Esophagus muscularis mucosa (tissue), 4 donors: ENCODE measurements at regions not wholly inside any gene's neighbourhood (a gene's known extent, or its start where the extent isn't known, plus 50 kb on each side); places are given as distances from the start of the nearest gene placed in this dataset.

ENCODE experiments used
- DNase-seq: peaks from one replicate; pipeline ENCODE4 v3.0.0-alpha.2; 2017; ENCODE audit errors: extremely low spot score
- H3K27ac ChIP-seq, 4 donors: fragments of 200-600 bp; sonication (generic); replicated peaks in 1 of 4; 1 replicate in 3 of 4; 2 replicates in 1 of 4; pipeline ENCODE4 v1.5.1; 2016 to 2019; ENCODE audit warnings: mild to moderate bottlenecking in 1 of 4
- H3K27me3 ChIP-seq, 4 donors: fragments of 200-600 bp; sonication (generic); one replicate each; pipeline versions ENCODE4 v1.5.1 to v1.6.0; 2016 to 2019
- H3K36me3 ChIP-seq, 4 donors: fragments of 200-600 bp; sonication (generic); one replicate each; pipeline ENCODE4 v1.5.1; 2016 to 2019
- H3K4me1 ChIP-seq, 4 donors: fragments of 200-600 bp; sonication (generic); one replicate each; pipeline ENCODE4 v1.5.1; 2016 to 2019
- H3K4me3 ChIP-seq, 4 donors: fragments of 200-600 bp; sonication (generic); 1 replicate in 2 of 4; 2 replicates in 2 of 4; pipeline ENCODE4 v1.5.1; 2016 to 2019; ENCODE audit warnings: mild to moderate bottlenecking in 4 of 4, moderate library complexity in 1 of 4
- H3K9me3 ChIP-seq, 4 donors: fragments of 200-600 bp; sonication (generic); 1 replicate in 3 of 4; 2 replicates in 1 of 4; pipeline ENCODE4 v1.5.1; 2016 to 2019
- EP300 ChIP-seq: sonication (generic); formaldehyde crosslinking; IDR thresholded peaks from one replicate; pipeline ENCODE4 v1.6.1; 2017; ENCODE audit warnings: antibody characterized with exemption
- POLR2A ChIP-seq: fragments of 450-650 bp; IDR thresholded peaks from one replicate; pipeline ENCODE4 v1.6.1; 2017; ENCODE audit warnings: antibody characterized with exemption, moderate library complexity, mild to moderate bottlenecking, low read depth
- POLR2AphosphoS5 ChIP-seq, 2 donors: sonication (generic); formaldehyde crosslinking; IDR thresholded peaks; one replicate each; pipeline ENCODE4 v1.6.1; 2017; ENCODE audit warnings: antibody characterized with exemption in 2 of 2
- WGBS: methylation state at CpG from one replicate; pipeline ENCODE4 v1.1.5; 2018; 5-methylcytosine and 5-hydroxymethylcytosine counted together
- intact Hi-C: fragments of 100-400 bp; cut with DNase I; formaldehyde crosslinking; loops from one replicate; pipeline ENCODE4 v1.15.1; 2023
- TF ChIP-seq, protein P1 (sequence below), 3 experiments: fragments of 200-600 bp in 2 of 3; fragments of 450-650 bp in 1 of 3; sonication (generic) in 2 of 3; IDR thresholded peaks; one replicate each; pipeline ENCODE4 v1.5.1; 2017 to 2019; ENCODE audit warnings: antibody characterized with exemption in 3 of 3, mild to moderate bottlenecking in 2 of 3, moderate library complexity in 1 of 3

DNA sequence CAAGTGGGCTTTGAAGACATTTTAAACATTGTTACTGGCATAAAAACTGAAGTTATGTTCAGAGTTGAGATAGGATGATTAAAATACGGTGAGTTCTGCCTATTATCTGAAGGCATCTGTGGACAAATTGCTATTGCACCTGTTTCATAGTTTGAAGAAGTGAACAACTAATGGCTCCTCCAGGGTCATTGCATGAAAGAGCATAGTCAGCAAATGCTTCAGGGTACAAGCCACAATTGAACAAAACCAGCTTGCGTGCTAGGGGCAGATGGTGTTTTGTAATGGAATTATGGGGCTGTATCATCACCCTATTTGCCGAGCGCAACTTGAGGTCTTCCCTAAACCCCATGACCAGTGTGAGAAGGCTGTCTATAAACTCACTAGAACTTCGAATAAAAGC lies 369.1 kb downstream of the MTRR start:
- no peak for DNase-seq
- 86% methylated on average over 5 of the region's 5 CpGs for WGBS

DNA sequence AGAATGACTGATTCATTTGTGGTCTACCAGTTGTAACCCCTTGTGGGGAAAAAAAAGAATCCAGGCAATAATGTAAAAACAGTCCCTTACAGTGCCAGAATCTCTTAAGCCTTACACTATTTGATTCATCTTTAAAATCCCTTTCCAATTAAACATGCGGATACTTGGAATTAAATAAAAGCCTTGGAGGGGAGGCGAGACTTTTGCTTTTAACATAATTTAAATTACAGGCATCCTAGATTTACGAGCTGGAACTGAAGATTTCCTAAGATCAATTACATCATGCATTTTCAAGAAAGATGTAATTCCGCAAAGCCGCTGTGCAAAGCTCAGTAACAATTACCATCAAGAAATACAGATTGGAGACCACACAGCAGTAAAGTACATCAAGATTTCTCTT lies 370.2 kb downstream of the MTRR start:
- intact Hi-C loops, result no loop called here

More for the DNA sequence above, 369.1 kb downstream of the MTRR start:
- no peaks in the 10 kb centered on the region for H3K27me3 ChIP-seq
- no peaks in the 10 kb centered on the region for H3K9me3 ChIP-seq
- intact Hi-C loops, result no loop called here
- H3K27ac ChIP-seq, result no peak overlapping the region
- H3K4me1 ChIP-seq, result no peaks in the 10 kb centered on the region
- H3K36me3 ChIP-seq, result no peaks in the 10 kb centered on the region
- TF ChIP-seq EP300 (no peak), POLR2AphosphoS5 (IDR thresholded peaks at IDR 0.05) (no peak), POLR2A (no peak)
- TF ChIP-seq, protein P1, sequence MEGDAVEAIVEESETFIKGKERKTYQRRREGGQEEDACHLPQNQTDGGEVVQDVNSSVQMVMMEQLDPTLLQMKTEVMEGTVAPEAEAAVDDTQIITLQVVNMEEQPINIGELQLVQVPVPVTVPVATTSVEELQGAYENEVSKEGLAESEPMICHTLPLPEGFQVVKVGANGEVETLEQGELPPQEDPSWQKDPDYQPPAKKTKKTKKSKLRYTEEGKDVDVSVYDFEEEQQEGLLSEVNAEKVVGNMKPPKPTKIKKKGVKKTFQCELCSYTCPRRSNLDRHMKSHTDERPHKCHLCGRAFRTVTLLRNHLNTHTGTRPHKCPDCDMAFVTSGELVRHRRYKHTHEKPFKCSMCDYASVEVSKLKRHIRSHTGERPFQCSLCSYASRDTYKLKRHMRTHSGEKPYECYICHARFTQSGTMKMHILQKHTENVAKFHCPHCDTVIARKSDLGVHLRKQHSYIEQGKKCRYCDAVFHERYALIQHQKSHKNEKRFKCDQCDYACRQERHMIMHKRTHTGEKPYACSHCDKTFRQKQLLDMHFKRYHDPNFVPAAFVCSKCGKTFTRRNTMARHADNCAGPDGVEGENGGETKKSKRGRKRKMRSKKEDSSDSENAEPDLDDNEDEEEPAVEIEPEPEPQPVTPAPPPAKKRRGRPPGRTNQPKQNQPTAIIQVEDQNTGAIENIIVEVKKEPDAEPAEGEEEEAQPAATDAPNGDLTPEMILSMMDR (IDR thresholded peaks at IDR 0.05), result no peak
- no peak overlapping the region for H3K4me3 ChIP-seq

GRCh38 chr5:8239646-8240045 lies 370.7 kb downstream of the MTRR start:
- 60% methylated on average over 5 of the region's 5 CpGs for WGBS
- Histone ChIP-seq H3K36me3 (no peaks in the 10 kb centered on the region), H3K27me3 (no peaks in the 10 kb centered on the region), H3K4me3 (no peak overlapping the region), H3K4me1 (no peaks in the 10 kb centered on the region), H3K27ac (no peak overlapping the region), H3K9me3 (no peaks in the 10 kb centered on the region)
- TF ChIP-seq, protein P1 (IDR thresholded peaks at IDR 0.05), result no peak
- TF ChIP-seq POLR2A (no peak), POLR2AphosphoS5 (IDR thresholded peaks at IDR 0.05) (no peak), EP300 (no peak)
- intact Hi-C loops, result no loop called here
- no peak for DNase-seq

More for the DNA sequence above, 370.2 kb downstream of the MTRR start:
- Histone ChIP-seq H3K27ac (no peak overlapping the region), H3K4me1 (no peaks in the 10 kb centered on the region), H3K9me3 (no peaks in the 10 kb centered on the region), H3K4me3 (no peak overlapping the region), H3K36me3 (no peaks in the 10 kb centered on the region), H3K27me3 (no peaks in the 10 kb centered on the region)
- TF ChIP-seq POLR2AphosphoS5 (IDR thresholded peaks at IDR 0.05), result no peak
- TF ChIP-seq EP300, result no peak
- TF ChIP-seq, protein P1 (IDR thresholded peaks at IDR 0.05), result no peak
- TF ChIP-seq POLR2A, result no peak
- WGBS, result 70% methylated on average over 5 of the region's 5 CpGs
- no peak for DNase-seq

DNA sequence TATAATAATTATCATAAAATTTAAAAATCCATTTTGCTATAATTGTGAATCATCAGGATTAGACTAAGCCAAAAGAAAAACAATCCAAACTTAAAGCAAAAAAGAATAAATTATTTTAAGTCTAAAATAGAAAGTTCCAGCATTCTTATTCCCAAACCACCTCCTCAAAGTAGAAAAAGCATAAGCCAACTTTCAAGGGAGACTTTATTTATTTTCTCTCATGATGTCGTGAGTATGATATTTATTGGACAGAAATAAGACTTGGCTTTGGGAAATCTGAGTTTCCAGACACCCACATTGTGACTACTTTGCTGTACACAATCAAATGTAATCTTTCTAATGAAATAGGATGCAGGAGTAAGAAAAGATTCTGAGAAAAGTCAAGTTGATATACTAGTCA lies 372.1 kb downstream of the MTRR start:
- TF ChIP-seq, protein P1 (IDR thresholded peaks at IDR 0.05), result no peak
- no peak for TF ChIP-seq EP300
- no peak for TF ChIP-seq POLR2AphosphoS5 (IDR thresholded peaks at IDR 0.05)
- no peak for TF ChIP-seq POLR2A
- Histone ChIP-seq H3K9me3 (no peaks in the 10 kb centered on the region), H3K27ac (no peak overlapping the region), H3K4me3 (no peak overlapping the region), H3K36me3 (no peaks in the 10 kb centered on the region), H3K4me1 (no peaks in the 10 kb centered on the region), H3K27me3 (no peaks in the 10 kb centered on the region)
- no peak for DNase-seq
- WGBS, result 48% methylated on average over 1 of the region's 1 CpG
- intact Hi-C loops, result no loop called here

DNA sequence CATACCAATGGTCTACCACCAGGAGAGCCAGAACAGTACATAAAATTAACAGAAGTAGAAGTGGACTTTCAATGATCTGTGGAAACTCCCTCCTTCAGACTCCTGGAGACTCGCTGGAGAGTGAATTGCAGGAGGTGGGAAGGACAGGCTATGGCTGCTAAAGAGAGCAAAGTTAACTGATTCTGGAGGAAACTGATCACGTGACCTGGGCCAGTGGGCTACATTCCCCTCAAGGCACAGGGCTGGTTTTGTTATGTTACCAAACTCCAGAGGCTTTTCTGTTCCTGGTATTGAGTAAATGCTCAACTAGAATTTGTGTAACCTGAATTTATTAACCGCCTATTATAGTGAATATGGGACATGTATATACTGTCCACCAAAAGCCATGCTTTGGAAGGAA lies 372.6 kb downstream of the MTRR start:
- no peaks in the 10 kb centered on the region for H3K27me3 ChIP-seq
- TF ChIP-seq, protein P1 (IDR thresholded peaks at IDR 0.05), result no peak
- TF ChIP-seq POLR2A (no peak), POLR2AphosphoS5 (IDR thresholded peaks at IDR 0.05) (no peak), EP300 (no peak)
- no peak overlapping the region for H3K27ac ChIP-seq
- H3K36me3 ChIP-seq, result no peaks in the 10 kb centered on the region
- H3K4me3 ChIP-seq, result no peak overlapping the region
- intact Hi-C loops, result no loop called here
- no peak for DNase-seq
- no peaks in the 10 kb centered on the region for H3K4me1 ChIP-seq
- WGBS, result 80% methylated on average over 3 of the region's 3 CpGs
- H3K9me3 ChIP-seq, result no peaks in the 10 kb centered on the region
